GM19328 (cell line): ENCODE measurements at regions not wholly inside any gene's neighbourhood (a gene's known extent, or its start where the extent isn't known, plus 50 kb on each side); places are given as distances from the start of the nearest gene placed in this dataset.
A peak's percentile ranks its signal among the peaks of the same experiment; 100 is the strongest.

Source experiments
- ATAC-seq: cut with Tn5 transposase; IDR thresholded peaks from one replicate; pipeline ENCODE4 v1.9.1; 2021; ENCODE audit warnings: mild to moderate bottlenecking, moderate library complexity; ENCODE audit not compliant: unreplicated experiment

DNA sequence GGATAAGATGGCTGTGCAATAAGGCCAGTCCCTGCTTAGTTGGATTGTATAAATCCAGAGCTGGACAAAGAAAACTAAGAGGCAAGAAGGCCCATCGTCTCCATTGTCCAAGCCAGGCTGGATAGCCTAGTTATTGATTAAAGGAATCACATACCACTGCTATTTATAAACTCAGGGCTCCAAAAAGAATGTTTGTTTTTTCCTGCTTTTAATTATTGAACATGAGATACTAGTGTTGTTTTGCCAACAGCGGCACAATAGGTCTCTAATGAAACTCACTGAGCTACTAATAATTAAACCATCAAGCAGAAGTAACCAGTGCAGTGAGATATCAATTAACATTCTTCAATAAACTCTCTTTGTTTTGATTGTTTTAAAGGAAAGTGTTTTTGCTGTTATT lies 259.7 kb downstream of the INSC start:
- ATAC-seq = no peak

DNA sequence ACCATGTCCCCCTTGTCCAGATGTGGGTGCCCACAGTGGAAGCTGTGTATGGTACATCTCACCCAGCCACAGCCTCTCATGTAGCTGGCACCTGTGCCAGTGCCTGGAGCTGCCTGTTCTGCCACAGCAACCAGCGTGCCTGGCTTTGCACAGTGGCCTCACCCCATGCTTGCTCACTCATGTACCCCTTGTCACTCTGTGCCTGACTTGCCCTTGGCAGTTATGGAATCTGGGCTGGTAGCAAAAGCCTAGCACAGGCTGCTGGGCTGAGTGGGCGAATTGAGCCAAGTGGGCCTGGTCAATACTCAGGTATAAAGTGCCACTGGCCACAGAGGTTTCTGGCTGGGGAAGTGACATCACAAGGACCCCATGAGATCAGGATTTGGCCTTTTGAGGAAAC lies 264.2 kb downstream of the INSC start:
- ATAC-seq = no peak

DNA sequence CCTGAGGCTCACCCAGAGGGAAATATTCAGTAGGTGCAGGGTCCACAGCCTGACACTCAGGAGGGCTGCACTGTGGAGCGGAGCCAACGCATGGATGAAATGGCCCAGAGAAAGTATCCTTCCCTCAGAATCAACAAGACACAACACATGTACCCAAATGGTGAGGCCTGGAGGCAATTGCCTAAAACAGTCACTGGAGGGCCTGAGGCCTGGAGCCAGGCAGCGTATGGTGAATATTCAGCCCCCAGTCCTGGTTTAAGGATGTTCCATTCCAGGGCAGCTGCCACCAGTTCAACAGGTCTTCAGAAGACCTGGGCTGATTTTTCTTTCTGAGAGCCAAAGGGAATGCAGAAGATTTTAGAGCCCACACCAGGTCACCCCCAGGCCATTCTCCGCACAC lies 264.8 kb downstream of the INSC start:
- no peak for ATAC-seq

DNA sequence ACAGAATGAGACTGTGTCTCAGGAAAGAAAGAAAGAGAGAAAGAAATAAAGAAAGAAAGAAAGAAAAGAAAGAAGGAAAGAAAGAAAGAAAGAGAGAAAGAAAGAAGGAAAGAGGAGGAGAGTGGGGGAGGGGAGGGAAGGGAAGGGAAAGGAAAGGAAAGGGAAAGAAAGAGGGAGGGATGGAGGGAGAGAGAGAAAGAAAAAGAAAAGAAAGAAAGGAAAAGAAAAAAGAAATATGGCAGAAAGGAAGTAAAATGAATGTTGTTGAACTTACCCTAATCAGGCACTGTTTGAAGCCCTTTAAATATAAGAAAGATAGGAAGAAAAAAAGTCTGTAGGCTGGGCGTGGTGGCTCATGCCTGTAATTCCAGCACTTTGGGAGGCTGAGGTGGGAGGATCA lies 276.1 kb downstream of the INSC start:
- no peak for ATAC-seq

DNA sequence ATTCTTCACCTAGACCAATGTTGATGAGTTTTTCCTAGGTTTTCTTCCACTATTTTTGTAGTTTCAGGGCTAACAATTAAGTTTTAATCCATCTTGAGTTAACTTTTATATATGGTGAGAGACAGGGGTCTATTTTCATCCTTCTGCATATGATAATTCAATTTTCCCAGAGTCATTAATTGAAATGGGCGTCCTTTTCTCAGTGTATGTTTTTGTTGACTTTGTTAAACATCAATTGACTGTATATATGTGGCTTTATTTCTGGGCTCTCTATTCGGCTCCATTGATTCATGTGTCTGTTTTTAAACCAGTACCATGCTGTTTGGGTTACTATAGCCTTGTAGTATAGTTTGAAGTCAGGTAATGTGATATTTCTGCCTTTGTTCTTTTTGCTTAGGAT lies 282.1 kb downstream of the INSC start:
- no peak for ATAC-seq

DNA sequence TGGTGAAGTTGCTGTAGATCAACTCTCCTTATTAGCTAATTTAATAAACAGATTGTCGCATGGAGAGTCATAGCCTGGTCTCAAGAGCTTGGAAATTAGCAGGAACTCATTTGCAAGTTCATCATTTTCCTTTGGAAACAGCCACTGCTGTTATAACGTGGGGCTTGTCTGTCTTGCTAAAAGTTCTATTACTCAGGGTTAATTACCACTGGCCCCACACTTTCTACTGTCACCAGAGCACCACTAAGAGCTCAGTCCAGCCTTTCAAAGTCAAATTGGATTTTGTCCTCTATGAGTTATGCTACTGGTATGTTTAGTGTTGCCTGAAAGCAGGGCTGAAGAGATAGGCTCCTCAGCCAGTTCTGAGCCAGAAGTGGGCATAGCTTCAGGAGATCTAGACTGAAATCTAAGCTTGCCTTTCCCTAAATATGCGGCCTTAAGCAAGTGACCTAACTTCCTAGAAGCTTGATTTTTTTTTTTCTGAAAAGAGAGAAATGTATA lies 292.2 kb downstream of the INSC start:
- no peak for ATAC-seq

DNA sequence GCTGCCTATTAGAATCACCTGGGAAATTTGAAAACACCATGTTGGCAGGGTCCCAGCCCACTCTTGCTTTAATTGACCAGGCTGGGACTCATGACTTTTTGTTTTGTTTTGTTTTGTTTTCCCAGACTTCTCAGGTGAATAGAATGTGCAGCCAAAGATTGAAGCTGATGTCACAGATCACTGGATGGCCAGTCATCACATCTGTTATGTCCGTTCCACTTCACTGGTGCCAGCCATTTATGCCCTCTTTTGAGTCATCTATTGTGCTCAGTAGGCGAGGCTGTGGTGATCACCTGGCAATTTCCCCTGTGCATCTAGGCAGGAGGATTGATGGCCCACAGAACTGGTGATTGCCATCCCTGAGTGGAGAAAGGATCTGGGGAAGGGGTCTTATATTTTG lies 297.3 kb downstream of the INSC start:
- ATAC-seq = no peak

DNA sequence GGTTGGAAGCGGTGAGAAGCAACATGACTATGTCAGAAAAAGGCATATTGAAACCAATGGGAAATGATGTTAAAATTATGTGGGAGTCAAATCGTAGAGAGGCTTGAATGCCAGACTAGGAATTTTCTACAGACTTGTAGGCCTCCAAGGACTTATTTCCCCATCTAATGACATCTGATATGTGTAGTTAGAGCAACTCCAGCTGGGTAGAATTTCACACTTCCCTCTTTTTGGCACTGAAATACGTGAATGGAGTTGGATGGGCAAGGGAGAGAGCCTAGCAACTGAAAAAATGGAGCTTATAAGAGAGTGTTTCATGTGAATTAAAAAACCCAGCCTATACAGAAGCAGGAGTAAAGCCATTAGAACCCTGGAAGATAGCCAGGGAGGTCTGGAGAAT lies 304.2 kb downstream of the INSC start:
- ATAC-seq = no peak

DNA sequence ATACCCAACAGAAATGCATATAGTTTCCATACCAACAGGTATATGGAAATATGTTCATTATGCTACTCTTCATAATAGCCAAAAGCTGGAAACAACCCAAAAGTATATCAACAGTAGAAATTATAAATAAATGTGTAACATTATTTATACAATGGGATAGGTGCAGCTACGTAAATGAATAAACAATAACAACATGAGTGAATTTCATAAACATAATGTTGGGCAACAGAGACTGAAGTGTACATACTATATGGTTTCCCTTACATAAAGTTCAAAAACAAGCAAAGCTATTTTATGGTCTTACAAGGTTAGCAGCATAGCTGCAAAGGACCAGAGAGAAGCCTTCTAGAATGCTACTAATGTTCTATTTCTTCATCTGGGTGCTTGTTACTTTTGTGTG lies 305.0 kb downstream of the INSC start:
- ATAC-seq = no peak

DNA sequence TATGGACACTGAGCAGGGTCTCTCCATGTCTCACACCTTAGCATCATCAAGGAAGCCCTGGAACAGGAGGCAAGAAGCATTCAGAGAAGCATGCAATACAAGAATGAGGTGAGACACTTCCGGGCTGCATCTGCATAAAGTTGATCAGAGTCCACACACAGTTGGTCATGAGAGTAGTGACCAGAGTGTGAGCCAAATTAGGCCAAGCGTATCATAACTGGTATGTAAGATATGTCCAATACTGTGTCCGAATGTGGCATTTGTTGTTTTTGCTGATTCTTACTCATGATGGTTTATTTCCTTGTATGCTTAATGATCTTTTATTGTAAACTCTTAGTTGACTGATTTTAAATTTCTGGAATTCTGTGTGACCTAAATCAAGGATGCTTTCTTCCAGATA lies 315.7 kb downstream of the INSC start:
- no peak for ATAC-seq

DNA sequence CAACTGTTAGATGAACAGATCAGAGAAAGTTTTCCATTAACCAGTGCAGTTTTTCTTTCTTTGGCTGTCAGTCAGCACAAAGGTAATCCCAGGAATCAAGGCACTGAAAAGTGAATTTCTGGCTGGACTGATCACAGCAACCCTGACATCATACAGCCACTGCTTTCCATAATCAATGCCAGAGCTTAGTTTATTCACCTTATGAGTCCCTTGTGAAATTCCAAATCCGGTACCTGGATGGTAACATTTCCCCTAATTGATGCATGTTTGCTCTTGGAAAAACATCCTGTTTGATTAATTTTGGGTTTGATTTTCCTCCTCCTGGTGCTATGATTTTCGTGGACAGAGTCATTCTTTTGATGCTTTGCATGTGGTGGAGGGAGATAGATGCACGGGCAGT lies 319.8 kb downstream of the INSC start:
- no peak for ATAC-seq

DNA sequence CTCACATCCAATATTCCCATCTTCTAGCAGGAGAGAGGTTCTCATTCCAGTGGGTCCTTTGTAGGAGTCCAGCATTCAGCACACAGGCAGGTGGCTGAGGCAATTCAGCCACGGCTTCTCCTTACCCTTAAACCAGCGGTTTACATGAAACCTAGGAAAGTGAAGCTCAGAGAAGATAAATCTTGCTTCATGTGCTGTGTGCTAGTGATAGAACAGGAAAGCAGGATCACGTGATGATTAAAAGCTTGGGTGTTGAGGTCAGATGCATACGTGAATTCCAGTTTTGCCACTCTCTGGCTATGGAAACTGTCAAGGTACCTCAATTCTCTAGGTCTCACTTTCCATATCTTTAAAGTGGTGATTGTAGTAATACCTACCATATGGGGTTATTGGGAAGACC lies 331.6 kb downstream of the INSC start:
- ATAC-seq = no peak

DNA sequence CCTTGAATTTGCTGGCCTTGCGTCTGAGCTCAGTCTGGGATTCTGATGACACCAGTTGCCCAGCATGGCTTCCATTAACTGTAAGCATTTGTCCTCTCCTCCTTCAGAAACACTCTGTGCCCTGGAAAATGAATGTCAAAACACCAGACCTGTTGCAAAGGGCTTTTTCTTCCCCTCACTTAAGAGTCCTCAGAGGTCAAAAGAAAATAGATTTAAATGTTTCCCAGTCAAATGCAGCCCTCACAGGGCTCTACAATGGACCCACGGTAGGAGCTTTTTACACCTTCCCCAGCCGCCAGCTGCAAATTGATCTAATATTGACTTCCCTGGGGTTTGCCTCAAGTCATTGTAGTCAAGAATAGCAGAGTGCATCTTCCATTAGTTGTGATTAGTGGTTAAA lies 332.2 kb downstream of the INSC start:
- no peak for ATAC-seq

DNA sequence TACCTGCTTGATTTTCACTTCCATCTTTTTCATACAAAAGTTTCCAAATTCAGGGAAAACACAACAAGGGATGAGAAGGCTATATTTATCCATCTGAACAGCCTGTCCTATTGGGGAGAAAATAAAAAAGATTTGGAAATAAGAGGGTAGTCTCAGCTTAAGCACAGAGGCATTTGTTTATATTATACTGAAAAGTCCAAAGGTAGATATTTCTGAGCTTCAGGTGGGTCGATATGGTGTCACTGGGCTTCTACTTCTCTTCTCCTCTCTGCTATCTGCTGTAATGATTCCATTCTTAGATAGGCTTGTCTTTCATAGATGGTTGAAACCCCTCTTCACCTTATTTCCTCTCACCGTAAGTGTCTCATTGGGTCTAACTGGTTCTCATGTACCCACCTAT lies 337.0 kb downstream of the INSC start:
- ATAC-seq = no peak

DNA sequence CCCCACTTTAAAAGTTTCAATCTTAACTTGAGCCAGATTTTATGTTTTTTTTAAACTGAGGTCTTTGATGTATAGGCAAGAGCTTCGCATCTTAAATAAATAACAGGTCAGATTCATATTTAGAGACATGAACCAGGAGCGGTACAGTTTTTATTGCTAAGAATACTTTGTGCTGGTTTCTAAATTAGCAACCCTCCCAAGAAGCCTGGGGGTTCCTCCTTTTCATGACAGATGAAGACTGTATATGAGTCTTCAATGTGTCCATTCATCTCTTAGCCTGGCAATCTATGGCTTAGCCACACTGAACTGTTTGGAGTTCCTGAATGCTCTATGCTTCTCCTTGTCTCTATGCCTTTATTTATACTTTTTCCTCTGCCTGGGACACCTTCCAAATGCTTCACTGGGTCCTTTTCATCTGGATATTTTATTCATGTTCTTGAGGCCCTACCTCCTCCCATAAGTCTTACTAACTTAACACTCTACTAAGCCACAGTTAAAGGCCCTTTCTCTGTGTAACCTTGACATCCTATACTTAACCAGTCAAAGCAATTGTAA lies 338.6 kb downstream of the INSC start:
- ATAC-seq = no peak

DNA sequence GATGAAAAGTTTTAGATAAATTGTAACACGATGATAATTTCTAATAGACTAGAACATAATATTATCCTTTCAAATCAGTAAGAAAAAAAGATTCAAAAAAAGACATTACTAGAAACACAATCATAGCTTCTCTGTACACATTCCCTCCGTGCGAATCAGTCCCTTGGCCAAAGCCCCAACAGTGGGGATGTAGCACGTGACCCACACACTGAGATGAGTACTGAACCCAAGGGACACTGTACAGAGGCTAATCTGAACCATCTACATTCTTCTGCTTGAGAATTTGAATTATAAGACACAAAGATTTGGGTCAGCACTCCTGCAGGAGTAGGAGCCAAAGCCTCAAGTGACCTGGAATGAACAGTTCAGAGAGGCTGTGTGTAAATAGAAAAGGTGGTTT lies 353.7 kb downstream of the INSC start:
- no peak for ATAC-seq

DNA sequence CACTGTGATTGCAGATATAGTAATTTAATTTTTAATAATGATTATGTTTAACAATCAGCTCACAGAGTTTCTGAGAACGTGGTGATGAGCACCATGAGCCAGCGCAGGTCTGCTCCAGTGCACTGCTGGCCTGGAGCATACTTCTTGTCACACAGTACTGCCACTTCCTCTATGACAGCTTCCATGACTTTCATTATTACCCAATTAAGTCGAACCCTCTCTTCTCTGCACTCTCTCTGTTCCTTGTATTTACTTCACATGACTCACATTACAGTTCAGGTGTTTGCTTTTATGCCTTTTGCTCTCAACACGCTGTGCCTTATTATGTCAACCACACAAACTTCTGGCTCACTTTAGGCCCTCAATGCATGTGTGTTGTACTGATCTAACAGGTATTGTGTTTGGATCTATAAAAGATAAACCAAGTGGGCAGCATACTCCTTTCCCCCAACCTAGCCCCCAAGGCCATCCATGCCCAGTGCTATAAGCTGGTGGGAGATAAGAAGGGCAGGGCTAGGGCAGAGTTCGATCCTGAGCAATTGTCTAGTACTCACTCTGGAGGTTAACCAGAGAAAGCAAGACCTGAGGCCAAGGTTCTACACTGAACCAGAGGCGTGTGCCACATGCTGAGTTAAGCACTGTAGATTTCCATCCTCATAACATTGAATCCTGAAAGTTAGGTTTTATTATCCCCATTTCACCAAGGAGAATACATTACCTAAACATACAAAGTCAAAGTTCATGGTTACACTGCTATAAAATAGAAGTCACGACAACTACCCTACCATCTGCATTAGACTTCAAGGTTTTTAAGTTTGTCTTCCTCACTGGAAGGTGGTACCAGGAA lies 356.5 kb downstream of the INSC start:
- peak; percentile 49 for ATAC-seq

DNA sequence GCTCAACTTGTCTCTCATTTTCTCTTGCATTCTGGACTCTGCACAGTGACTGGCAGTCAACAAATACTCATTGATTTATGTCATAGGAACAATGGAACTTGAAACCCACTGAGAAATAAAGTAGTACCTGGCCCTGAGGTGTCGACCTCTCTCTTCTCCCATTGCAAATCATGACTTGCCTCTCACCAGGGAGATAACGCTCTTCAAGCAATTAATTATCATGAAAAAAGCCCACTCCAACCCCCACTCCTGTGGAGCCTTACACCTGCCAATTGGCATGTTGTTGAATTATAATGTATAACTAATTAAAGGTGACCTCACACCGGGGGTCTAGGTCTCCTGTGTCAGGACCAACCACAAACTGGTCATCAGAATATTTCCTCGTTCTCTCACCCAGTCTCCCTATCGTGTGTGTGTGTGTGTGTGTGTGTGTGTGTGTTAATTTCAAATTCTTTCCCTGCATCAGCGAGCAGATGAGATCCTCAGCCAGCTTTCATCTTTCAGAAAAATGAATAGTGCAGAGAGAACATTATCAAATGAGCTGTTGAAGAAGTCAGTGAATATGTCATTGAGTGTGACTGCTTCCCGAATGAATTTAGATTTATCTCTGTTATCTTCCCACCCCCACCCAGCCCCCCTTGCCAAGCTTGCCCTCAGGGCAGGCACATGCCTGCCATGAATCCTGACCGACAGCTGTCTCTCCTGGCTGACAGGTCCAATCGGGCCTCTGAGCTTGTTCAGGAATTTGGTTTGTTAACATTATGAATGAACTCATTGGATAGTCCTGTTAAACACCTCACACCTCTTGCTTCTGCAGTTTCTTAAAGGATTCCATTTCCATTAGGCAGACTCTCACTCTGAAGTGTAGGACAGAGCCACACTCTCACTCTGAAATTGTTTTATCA lies 357.4 kb downstream of the INSC start:
- no peak for ATAC-seq

DNA sequence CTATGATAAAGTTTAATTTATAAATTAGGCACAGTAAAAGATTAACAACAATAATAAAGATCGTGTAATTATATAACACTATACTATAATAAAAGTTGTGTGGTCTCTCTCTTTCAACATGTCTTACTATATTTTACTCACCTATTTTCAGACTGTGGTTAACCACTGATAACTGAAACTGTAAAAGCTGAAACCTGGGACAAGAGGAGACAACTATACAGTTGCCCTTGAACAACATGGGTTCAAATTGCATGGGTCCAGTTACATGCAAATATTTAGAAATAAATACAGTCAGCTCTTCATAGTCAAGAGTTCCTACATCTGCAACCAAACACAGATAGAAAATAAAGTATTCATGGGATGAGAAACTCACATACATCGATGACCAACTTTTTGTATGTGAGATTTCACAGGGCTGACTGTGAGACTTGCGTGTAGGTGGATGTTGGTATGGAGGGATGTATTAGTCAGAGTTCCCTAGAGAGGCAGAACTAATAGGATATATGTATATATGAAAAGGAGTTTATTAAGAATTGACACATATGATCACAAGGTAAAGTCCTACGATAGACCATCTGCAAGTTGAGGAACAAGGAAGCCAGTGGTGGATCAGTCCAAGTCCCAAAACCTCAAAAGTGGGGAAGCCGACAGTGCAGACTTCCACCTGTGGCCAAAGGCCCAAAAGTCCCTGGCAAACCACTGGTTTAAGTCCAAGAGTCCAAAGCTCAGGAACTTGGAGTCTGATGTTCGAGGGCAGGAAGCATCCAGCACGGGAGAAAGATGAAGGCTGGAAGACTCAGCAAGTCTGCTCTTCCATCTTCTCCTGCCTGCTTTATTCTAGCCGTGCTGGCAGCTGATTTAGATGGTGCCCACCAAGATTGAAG lies 359.5 kb downstream of the INSC start:
- ATAC-seq = no peak

DNA sequence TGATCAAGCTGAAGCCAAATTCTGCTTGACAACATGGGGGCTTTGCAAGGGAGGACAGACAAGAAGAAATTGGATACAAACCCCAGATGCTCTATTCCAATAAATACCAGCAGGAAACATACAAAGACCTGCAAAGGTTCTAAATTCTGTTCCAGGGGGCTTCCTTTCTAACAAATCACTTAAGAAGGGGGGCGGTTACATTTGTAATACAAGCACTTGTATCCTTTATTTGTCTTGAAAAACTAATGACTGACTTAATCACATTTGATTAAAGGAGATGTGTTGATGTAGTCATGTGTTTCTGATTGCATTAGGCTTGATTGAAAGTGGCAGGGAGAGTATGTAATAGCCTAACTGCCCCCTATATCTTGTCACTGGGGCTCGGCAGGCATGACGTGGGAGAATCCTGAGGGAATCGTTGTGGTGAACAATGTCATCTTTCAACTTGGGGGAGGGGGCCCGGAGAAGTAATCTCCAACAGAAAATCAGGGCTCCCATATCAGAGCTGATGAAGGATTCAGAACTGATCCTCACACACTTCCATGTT lies 361.7 kb downstream of the INSC start:
- no peak for ATAC-seq
